Esophagus squamous epithelium (tissue), 5 donors: ENCODE measurements at regions not wholly inside any gene's neighbourhood (a gene's known extent, or its start where the extent isn't known, plus 50 kb on each side); places are given as distances from the start of the nearest gene placed in this dataset.

Experiments
- DNase-seq: peaks from one replicate; lab custom pipeline; 2025; lab: John Stamatoyannopoulos, UW
- H3K27ac ChIP-seq, 4 donors: fragments of 200-600 bp; sonication (generic); one replicate each; pipeline ENCODE4 v1.5.1; 2016 to 2019; ENCODE audit warnings: mild to moderate bottlenecking in 1 of 4
- H3K27me3 ChIP-seq, 4 donors: fragments of 200-600 bp; sonication (generic); 1 replicate in 3 of 4; 2 replicates in 1 of 4; pipeline versions ENCODE4 v1.5.1 to v1.6.0; 2017 to 2021; ENCODE audit warnings: antibody characterized with exemption in 1 of 4
- H3K36me3 ChIP-seq, 3 donors: fragments of 200-600 bp; sonication (generic); one replicate each; pipeline ENCODE4 v1.5.1; 2016 to 2019
- H3K4me1 ChIP-seq, 3 donors: fragments of 200-600 bp; sonication (generic); one replicate each; pipeline ENCODE4 v1.5.1; 2017 to 2019
- H3K4me3 ChIP-seq, 4 donors: fragments of 200-600 bp; sonication (generic); 1 replicate in 3 of 4; 2 replicates in 1 of 4; pipeline ENCODE4 v1.5.1; 2016 to 2019; ENCODE audit warnings: mild to moderate bottlenecking in 2 of 4, moderate library complexity in 1 of 4
- H3K9me3 ChIP-seq, 3 donors: fragments of 200-600 bp; sonication (generic); one replicate each; pipeline ENCODE4 v1.5.1; 2016 to 2019
- CTCF ChIP-seq, 6 experiments: fragments of 450-650 bp in 4 of 6; fragments of 200-600 bp in 2 of 6; sonication (generic) in 2 of 6; IDR thresholded peaks; one replicate each; pipeline ENCODE4 v1.5.1; 2016 to 2019; ENCODE audit warnings: antibody characterized with exemption in 6 of 6, mild to moderate bottlenecking in 4 of 6, moderate library complexity in 4 of 6
- POLR2A ChIP-seq, 4 donors: fragments of 450-650 bp; IDR thresholded peaks; one replicate each; pipeline ENCODE4 v1.6.1; 2017; ENCODE audit warnings: antibody characterized with exemption in 4 of 4, mild to moderate bottlenecking in 4 of 4, moderate library complexity in 3 of 4
- WGBS, 2 donors: methylation state at CpG; one replicate each; pipeline ENCODE4 v1.1.5; 2018; 5-methylcytosine and 5-hydroxymethylcytosine counted together
- intact Hi-C: fragments of 100-400 bp; cut with DNase I; formaldehyde crosslinking; loops from one replicate; pipeline ENCODE4 v1.15.0; 2022
- donor health status: DM: yes; HTN: yes; CAD: no.

DNA sequence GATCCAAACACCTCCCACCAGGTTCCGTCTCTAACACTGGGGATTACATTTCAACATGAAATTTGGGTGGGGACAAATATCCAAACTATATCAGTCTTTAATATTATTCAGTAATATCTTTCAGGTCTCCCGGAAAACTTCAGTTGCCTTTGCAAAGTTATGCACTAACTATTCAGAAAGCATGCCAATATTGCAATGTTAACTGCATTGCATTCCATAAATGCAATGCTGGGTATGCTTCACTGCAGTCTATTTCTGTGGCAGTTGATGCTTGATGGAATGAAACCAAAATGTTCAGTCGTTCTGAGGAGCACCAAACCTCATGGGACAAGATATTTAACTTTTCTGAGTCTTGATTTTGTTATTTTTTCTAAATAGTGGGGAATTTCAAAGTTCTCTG is 147.5 kb downstream of the SLC16A9 start:
- TF ChIP-seq CTCF (IDR thresholded peaks at IDR 0.05) = no peak
- no peak for TF ChIP-seq POLR2A (IDR thresholded peaks at IDR 0.05)
- no peaks in the 10 kb centered on the region for H3K9me3 ChIP-seq
- DNase-seq = no peak

DNA sequence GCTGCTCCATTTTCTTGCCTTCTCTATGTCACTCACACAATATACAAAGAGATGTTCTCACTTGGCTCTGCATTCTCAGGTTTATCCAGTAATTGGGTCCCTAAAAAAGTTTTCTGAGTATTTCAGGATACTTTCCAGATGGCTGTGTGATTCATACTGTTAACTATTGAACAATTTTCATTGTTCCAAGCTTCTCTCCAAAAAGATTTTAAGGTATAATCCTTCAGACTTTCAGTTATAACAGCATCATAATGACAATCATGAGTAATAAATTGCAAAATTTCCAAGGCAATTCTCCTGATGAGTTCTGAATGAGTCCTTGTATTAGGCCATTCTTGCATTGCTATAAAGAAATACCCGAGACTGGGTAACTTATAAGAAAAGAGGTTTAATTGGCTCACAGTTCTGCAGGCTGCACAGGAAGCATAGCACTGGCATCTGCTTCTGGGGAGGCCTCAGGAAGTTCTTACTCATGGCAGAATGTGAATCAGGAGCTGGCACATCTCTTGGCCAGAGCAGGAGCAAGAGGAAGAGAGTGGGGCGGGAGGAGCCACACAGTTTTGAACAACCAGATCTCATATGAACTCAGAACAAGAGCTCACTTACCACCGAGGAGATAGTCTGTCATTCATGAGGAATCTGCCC is 148.1 kb downstream of the SLC16A9 start:
- Histone ChIP-seq H3K4me1 (peaks cover 0 to 3% (median 0%) of the 10 kb centered on the region in 3 donors), H3K27ac (no peak overlapping the region), H3K36me3 (no peaks in the 10 kb centered on the region), H3K9me3 (no peaks in the 10 kb centered on the region), H3K4me3 (no peak overlapping the region), H3K27me3 (no peaks in the 10 kb centered on the region)
- DNase-seq = no peak
- no peak for TF ChIP-seq CTCF (IDR thresholded peaks at IDR 0.05)
- intact Hi-C loops = no loop called here
- 40 to 51% methylated on average over 3 of the region's 3 CpGs for WGBS, 2 donors

More for the DNA sequence above, 147.5 kb downstream of the SLC16A9 start:
- no peak overlapping the region for H3K27ac ChIP-seq
- WGBS, 2 donors = 45 to 49% methylated on average over 3 of the region's 3 CpGs
- H3K36me3 ChIP-seq = no peaks in the 10 kb centered on the region
- H3K27me3 ChIP-seq = no peaks in the 10 kb centered on the region
- intact Hi-C loops = no loop called here
- H3K4me3 ChIP-seq = no peak overlapping the region
- H3K4me1 ChIP-seq = peaks cover 0 to 3% (median 0%) of the 10 kb centered on the region in 3 donors

GRCh38 chr10:59560990-59561389 is 148.7 kb downstream of the SLC16A9 start:
- intact Hi-C loops = no loop called here
- H3K4me1 ChIP-seq = peaks cover 0 to 3% (median 0%) of the 10 kb centered on the region in 3 donors
- no peaks in the 10 kb centered on the region for H3K9me3 ChIP-seq
- H3K36me3 ChIP-seq = no peaks in the 10 kb centered on the region
- H3K27ac ChIP-seq = no peak overlapping the region
- H3K4me3 ChIP-seq = no peak overlapping the region
- H3K27me3 ChIP-seq = no peaks in the 10 kb centered on the region
- DNase-seq = no peak
- no peak for TF ChIP-seq CTCF (IDR thresholded peaks at IDR 0.05)
- TF ChIP-seq POLR2A (IDR thresholded peaks at IDR 0.05) = no peak
- 41 to 69% methylated on average over 2 of the region's 2 CpGs for WGBS, 2 donors

- no peak overlapping the region for H3K27ac ChIP-seq
- WGBS, 2 donors = 66 to 75% methylated on average over 2 of the region's 2 CpGs
- H3K36me3 ChIP-seq = no peaks in the 10 kb centered on the region
- H3K4me3 ChIP-seq = no peak overlapping the region
- DNase-seq = no peak
- no peaks in the 10 kb centered on the region for H3K27me3 ChIP-seq
- H3K9me3 ChIP-seq = no peaks in the 10 kb centered on the region
- peaks cover 0 to 3% (median 0%) of the 10 kb centered on the region in 3 donors for H3K4me1 ChIP-seq
- TF ChIP-seq CTCF (IDR thresholded peaks at IDR 0.05) = no peak
- no peak for TF ChIP-seq POLR2A (IDR thresholded peaks at IDR 0.05)
- intact Hi-C loops = no loop called here
Observed at GRCh38 chr10:59560161-59560560, 149.5 kb downstream of the SLC16A9 start.

DNA sequence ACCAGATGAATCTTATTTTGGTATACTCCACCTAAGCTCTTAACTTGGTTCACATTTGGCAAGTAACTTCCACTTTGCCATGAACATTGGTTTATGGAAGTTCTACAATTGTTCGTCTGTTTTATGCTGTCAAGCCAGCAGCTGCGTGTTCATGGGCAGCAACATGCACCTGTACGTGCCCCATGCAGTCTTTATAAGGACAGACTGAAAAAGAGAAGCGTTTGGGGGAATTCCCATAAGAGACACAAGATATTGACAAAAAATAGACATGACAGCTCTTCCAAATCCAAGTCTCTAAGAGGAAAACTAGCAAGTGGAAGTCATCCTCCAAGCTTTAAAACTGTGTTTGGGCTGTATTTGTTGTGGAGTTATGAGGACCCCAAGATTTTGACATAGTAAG is 151.6 kb downstream of the SLC16A9 start:
- Histone ChIP-seq H3K27ac (no peak overlapping the region), H3K27me3 (no peaks in the 10 kb centered on the region), H3K4me3 (no peak overlapping the region), H3K36me3 (no peaks in the 10 kb centered on the region), H3K9me3 (no peaks in the 10 kb centered on the region), H3K4me1 (peaks cover 0 to 3% (median 0%) of the 10 kb centered on the region in 3 donors)
- no peak for DNase-seq
- TF ChIP-seq POLR2A (IDR thresholded peaks at IDR 0.05) (no peak), CTCF (IDR thresholded peaks at IDR 0.05) (no peak)
- intact Hi-C loops = no loop called here
- 70 to 71% methylated on average over 4 of the region's 4 CpGs for WGBS, 2 donors
